Karpas-422 (cell line): ENCODE measurements at regions not wholly inside any gene's neighbourhood (a gene's known extent, or its start where the extent isn't known, plus 50 kb on each side); places are given as distances from the start of the nearest gene placed in this dataset.

ENCODE experiments used
- DNase-seq: peaks from one replicate; pipeline ENCODE4 v3.0.0-alpha.2; 2015
- H2AFZ ChIP-seq: fragments of 200-600 bp; sonication (generic); 2 replicates; pipeline ENCODE4 v1.6.1; 2014; ENCODE audit warnings: antibody characterized with exemption, low read length, mixed read lengths
- H3K27ac ChIP-seq: fragments of 200-600 bp; sonication (generic); 2 replicates; pipeline ENCODE4 v1.5.1; 2014; ENCODE audit warnings: mild to moderate bottlenecking, low read length, moderate library complexity
- H3K27me3 ChIP-seq: fragments of 200-600 bp; sonication (generic); 2 replicates; pipeline ENCODE4 v1.6.1; 2014; ENCODE audit warnings: low read length, mixed read lengths
- H3K36me3 ChIP-seq: fragments of 200-600 bp; sonication (generic); 2 replicates; pipeline ENCODE4 v1.6.1; 2014; ENCODE audit warnings: low read length, mixed read lengths; ENCODE audit not compliant: insufficient read depth
- H3K4me1 ChIP-seq: fragments of 200-600 bp; sonication (generic); 2 replicates; pipeline ENCODE4 v1.6.1; 2014; ENCODE audit warnings: mild to moderate bottlenecking, low read length, mixed read lengths
- H3K4me2 ChIP-seq: fragments of 200-600 bp; sonication (generic); 2 replicates; pipeline ENCODE4 v1.6.1; 2014; ENCODE audit warnings: low read length, low read depth, mild to moderate bottlenecking; ENCODE audit not compliant: poor library complexity, severe bottlenecking
- H3K4me3 ChIP-seq: fragments of 200-600 bp; sonication (generic); 2 replicates; pipeline ENCODE4 v1.5.1; 2014; ENCODE audit warnings: mild to moderate bottlenecking, antibody characterized with exemption, low read length, mixed read lengths
- H3K79me2 ChIP-seq: fragments of 200-600 bp; sonication (generic); 2 replicates; pipeline ENCODE4 v1.6.1; 2014; ENCODE audit warnings: mild to moderate bottlenecking, low read length, mixed read lengths
- H3K9ac ChIP-seq: fragments of 200-600 bp; sonication (generic); 2 replicates; pipeline ENCODE4 v1.6.0; 2014; ENCODE audit warnings: low read length
- H3K9me2 ChIP-seq: fragments of 200-600 bp; sonication (generic), shearing (Covaris generic); replicated peaks from 2 replicates; pipeline ENCODE4 v1.6.0; 2014; ENCODE audit warnings: mild to moderate bottlenecking, low read length, moderate library complexity; ENCODE audit not compliant: insufficient read depth
- H3K9me3 ChIP-seq: fragments of 300-700, 200-600 bp; sonication (generic); 2 replicates; pipeline ENCODE4 v1.6.1; 2014; ENCODE audit warnings: low read length, mixed read lengths
- H4K20me1 ChIP-seq: fragments of 200-600 bp; sonication (generic); 2 replicates; pipeline ENCODE4 v1.6.1; 2014; ENCODE audit warnings: mild to moderate bottlenecking, antibody characterized with exemption, low read length, low read depth; ENCODE audit not compliant: insufficient read depth

DNA sequence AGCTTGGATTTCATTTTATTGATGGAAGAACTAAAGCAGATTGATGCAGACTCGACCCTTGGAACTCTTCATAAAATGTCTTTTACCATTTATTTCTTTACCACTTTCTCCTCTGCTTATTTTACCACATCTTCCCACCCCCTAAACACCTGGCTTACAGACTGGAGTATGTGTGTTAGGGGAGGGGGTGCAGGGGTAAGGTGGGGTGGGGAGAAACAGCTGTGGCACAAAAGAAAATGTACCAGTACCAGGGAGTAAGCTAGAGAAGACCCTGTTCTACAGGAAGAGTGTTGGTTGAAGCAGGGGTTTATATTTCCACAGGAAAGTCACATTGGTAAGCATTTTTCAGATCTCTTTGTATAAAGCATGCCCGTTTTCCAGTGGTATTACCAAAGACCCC is 312.7 kb upstream of the MTNR1B start:
- H3K4me3 ChIP-seq, result no peak overlapping the region
- DNase-seq, result no peak
- H4K20me1 ChIP-seq, result no peaks in the 10 kb centered on the region
- no peak overlapping the region for H3K4me2 ChIP-seq
- no peak overlapping the region for H3K9ac ChIP-seq
- H3K36me3 ChIP-seq, result no peaks in the 10 kb centered on the region
- no peaks in the 10 kb centered on the region for H3K4me1 ChIP-seq
- H2AFZ ChIP-seq, result no peak overlapping the region
- no peak overlapping the region for H3K27ac ChIP-seq
- no peaks in the 10 kb centered on the region for H3K79me2 ChIP-seq
- H3K27me3 ChIP-seq, result peaks cover 5% of the 10 kb centered on the region; the same call in 1 of the 2 replicates
- H3K9me3 ChIP-seq, result no peaks in the 10 kb centered on the region
- peaks cover 15% of the 10 kb centered on the region; the same call in 1 of the 2 replicates for H3K9me2 ChIP-seq

DNA sequence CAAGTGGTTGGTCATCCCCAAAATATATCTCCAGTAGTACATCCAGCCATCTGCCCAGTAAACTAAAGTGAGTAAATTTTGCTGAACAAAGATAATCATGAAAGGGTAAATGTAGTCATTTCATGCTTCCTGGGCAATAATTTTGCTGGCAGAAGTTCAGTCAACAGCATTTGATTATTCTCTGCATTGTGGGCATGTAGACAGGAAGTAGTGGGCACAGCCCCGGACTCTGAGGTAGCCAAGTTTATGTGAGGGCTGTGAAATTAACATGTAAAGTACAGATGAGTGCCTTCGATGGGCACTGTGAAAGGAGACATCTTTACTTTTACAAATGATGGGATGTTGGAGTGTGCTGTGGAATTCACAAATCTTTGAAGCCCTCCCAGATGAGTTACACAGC is 312.2 kb upstream of the MTNR1B start:
- Histone ChIP-seq H2AFZ (no peak overlapping the region), H3K4me3 (no peak overlapping the region), H3K27me3 (peaks cover 5% of the 10 kb centered on the region; the same call in 1 of the 2 replicates), H3K4me1 (no peaks in the 10 kb centered on the region), H3K36me3 (no peaks in the 10 kb centered on the region), H3K4me2 (no peak overlapping the region), H3K9ac (no peak overlapping the region), H3K79me2 (no peaks in the 10 kb centered on the region), H3K9me3 (no peaks in the 10 kb centered on the region), H3K27ac (no peak overlapping the region), H3K9me2 (peaks cover 15% of the 10 kb centered on the region; the same call in 1 of the 2 replicates), H4K20me1 (no peaks in the 10 kb centered on the region)
- DNase-seq, result no peak

DNA sequence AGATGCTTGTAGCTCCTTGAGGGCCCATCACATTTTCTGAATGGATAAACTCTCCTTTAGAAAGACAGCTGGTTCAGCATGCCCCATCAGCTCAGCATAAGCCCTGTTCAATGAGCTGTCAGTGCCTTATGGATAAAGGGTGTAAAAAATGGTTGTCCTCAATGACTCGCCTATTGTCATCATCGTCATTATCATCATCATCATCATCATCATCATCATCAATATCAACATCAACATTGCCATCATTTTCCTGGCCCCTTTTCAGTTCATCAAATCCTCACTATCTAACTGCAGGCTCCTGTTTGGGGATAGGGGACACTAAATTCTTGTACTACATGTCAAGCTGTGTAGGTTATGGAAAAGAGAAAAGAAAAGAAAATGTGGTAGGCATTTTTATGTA is 310.7 kb upstream of the MTNR1B start:
- Histone ChIP-seq H3K27ac (no peak overlapping the region), H3K27me3 (peaks cover 5% of the 10 kb centered on the region; the same call in 1 of the 2 replicates), H3K4me3 (no peak overlapping the region), H3K4me2 (no peak overlapping the region), H3K79me2 (no peaks in the 10 kb centered on the region), H3K4me1 (no peaks in the 10 kb centered on the region), H3K9me3 (no peaks in the 10 kb centered on the region), H2AFZ (no peak overlapping the region), H3K9me2 (peaks cover 15% of the 10 kb centered on the region; the same call in 1 of the 2 replicates), H3K9ac (no peak overlapping the region), H4K20me1 (no peaks in the 10 kb centered on the region), H3K36me3 (no peaks in the 10 kb centered on the region)
- DNase-seq, result no peak

DNA sequence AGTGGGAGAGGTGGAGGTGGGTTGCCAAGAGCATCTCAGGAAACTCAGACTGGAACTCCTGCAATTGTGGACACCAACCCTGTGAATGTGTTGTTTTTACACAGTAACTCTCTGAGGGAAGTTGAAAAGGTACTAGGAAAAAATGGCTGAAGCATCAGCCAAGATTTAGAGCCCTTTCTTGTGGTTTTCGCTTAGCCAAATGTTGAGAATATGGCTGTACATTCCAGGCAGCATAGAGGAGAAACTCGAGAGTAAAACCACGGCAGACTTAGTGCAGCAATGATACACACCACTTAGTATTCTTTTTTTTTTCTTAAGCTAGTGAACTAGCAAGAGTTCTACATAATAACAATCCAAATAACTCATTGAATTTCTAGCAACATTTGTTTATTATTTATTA is 309.7 kb upstream of the MTNR1B start:
- H3K4me1 ChIP-seq, result no peaks in the 10 kb centered on the region

DNA sequence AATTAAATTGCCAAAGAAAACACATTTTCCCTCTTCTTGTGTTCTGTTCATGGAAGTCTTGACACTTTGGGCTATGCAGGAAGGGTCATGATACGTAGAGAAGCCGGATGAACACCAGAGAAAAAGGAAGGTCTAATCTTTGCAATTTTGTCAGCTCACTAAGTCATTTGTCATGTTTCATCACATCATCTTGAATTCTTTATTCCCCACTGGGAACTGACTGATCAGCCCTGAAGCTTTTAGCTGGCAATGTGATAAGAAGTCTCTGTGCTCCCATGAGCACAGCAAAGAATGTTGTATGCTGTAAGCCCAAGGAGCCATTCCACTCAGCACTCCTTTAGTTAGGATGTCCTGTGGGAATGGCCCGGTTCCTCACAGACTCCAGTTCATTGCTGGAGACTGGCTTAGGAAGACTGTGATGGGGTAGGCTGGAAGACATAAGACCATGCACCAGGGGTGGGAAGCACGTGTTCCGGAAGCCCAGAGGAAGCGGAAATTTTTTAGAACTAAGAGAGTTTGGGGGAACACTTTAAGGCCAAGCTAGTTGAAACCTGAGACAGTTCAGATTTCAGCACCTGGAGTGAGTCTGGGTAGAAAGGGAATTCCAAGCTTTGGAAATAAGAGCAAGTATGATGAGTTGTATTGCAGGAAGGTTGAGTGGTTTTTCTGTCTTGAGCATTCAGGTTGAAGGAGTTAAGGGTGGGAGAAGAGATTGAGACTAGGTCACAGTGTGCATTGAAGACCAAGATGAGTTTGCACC is 306.7 kb upstream of the MTNR1B start:
- peaks cover 5% of the 10 kb centered on the region; the same call in 1 of the 2 replicates for H3K27me3 ChIP-seq
- H3K4me1 ChIP-seq, result no peaks in the 10 kb centered on the region
- H2AFZ ChIP-seq, result no peak overlapping the region
- no peaks in the 10 kb centered on the region for H3K79me2 ChIP-seq
- no peak overlapping the region for H3K9ac ChIP-seq
- H3K9me3 ChIP-seq, result no peaks in the 10 kb centered on the region
- H3K4me3 ChIP-seq, result no peak overlapping the region
- DNase-seq, result no peak
- H3K27ac ChIP-seq, result no peak overlapping the region
- H3K9me2 ChIP-seq, result no peaks in the 10 kb centered on the region
- no peaks in the 10 kb centered on the region for H3K36me3 ChIP-seq
- no peaks in the 10 kb centered on the region for H4K20me1 ChIP-seq
- H3K4me2 ChIP-seq, result no peak overlapping the region

More for the DNA sequence above, 309.7 kb upstream of the MTNR1B start:
- no peak for DNase-seq
- Histone ChIP-seq H3K9me3 (no peaks in the 10 kb centered on the region), H2AFZ (no peak overlapping the region), H3K9ac (no peak overlapping the region), H3K27ac (no peak overlapping the region), H3K27me3 (peaks cover 5% of the 10 kb centered on the region; the same call in 1 of the 2 replicates), H3K36me3 (no peaks in the 10 kb centered on the region), H4K20me1 (no peaks in the 10 kb centered on the region), H3K4me3 (no peak overlapping the region), H3K79me2 (no peaks in the 10 kb centered on the region), H3K4me2 (no peak overlapping the region), H3K9me2 (peaks cover 15% of the 10 kb centered on the region; the same call in 1 of the 2 replicates)

DNA sequence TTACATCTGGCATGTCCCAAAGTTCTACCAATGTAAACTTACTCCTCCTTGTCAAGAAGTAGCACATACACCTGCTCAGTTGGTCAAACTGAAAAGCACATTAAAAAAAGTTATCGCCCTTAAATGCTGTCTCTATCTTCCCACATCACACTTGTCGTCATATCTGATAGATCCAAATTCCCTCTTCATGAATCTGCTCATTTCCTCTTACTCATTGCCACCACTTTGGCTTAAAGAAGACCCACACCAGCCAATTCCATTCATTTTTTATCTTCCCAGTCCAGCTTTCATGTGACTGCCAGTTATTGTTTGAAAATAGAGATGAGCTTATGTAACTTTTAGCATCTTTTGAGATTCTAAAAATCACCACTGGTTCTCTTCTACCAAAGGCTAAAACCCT is 305.9 kb upstream of the MTNR1B start:
- H3K27me3 ChIP-seq, result peaks cover 5% of the 10 kb centered on the region; the same call in 1 of the 2 replicates
- H4K20me1 ChIP-seq, result no peaks in the 10 kb centered on the region
- H3K79me2 ChIP-seq, result no peaks in the 10 kb centered on the region
- no peak overlapping the region for H3K4me2 ChIP-seq
- no peak for DNase-seq
- no peak overlapping the region for H3K9ac ChIP-seq
- H3K9me3 ChIP-seq, result no peaks in the 10 kb centered on the region
- H3K36me3 ChIP-seq, result no peaks in the 10 kb centered on the region
- no peak overlapping the region for H2AFZ ChIP-seq
- H3K27ac ChIP-seq, result no peak overlapping the region
- H3K4me1 ChIP-seq, result no peaks in the 10 kb centered on the region
- H3K9me2 ChIP-seq, result no peaks in the 10 kb centered on the region
- no peak overlapping the region for H3K4me3 ChIP-seq

DNA sequence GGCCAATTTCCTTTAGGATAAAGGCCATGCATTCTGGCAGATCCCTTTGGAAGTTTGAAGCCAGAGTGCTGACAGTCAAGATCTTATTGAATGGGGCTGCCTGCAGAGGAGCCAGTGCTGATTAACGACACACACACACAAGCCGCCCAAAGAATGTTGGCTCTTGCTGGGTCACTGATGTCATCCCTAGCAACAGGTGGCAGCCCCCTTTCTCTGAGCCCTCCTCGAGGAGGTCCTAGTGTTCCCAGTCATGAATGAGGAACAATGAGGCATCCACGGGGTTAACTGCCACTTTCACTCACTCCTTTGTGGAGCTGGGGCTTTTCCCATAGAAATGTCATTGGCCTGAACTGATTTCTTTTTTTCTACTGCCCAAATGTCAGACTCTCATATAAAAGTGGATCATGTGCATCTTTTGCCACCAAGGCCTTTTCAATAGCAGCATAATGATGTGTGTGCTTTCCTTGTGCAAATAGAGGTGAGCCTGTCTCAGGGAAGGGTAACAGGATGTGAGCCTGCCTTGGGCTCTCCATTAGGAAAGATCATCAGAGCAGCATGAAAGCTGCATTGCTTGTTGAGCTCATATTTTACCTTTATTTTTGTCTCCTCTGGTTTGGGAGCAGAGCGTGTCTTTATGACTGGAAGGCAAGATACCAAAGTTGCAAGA is 301.8 kb upstream of the MTNR1B start:
- H3K79me2 ChIP-seq, result no peaks in the 10 kb centered on the region
- H3K4me1 ChIP-seq, result no peaks in the 10 kb centered on the region
- H3K9me3 ChIP-seq, result peaks cover 3% of the 10 kb centered on the region; the same call in 1 of the 2 replicates
- 0 out of 2 replicates have a peak, but pooled peaks cover 4% of the 10 kb centered on the region for H3K9me2 ChIP-seq
- DNase-seq, result no peak
- no peak overlapping the region for H3K9ac ChIP-seq
- no peaks in the 10 kb centered on the region for H3K36me3 ChIP-seq
- no peaks in the 10 kb centered on the region for H4K20me1 ChIP-seq
- peaks cover 4% of the 10 kb centered on the region; the same call in 1 of the 2 replicates for H3K27me3 ChIP-seq
- no peak overlapping the region for H3K4me2 ChIP-seq
- no peak overlapping the region for H3K27ac ChIP-seq
- H3K4me3 ChIP-seq, result no peak overlapping the region
- H2AFZ ChIP-seq, result no peak overlapping the region

DNA sequence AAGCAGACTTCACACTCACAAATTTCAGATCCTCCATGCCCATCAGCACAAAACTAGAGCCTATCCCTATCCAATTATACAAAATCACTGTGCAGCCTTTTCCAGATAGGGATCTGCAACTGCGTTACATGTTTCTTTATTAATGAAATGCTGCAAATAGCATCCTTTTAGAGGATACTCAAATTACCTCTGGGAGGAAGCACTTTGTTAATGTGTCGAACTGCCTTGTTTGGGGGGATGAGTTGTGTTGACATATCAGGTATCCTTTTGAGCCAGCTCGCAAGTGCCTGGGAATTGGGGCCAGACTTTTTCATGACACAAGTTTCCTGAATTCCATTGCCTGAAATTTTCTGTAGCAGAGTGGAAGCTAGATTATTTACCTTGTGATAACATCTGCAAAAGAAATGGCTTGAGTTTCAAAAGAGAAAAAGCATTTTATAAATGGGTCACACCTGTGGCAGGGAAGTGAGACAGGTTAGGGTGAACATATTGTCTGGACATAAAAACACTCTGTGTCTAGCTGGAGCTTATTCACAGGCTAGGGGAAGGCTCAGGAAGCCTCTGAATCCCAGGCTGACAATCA is 299.1 kb upstream of the MTNR1B start:
- H3K36me3 ChIP-seq, result no peaks in the 10 kb centered on the region
- no peak overlapping the region for H3K4me3 ChIP-seq
- no peak for DNase-seq
- no peaks in the 10 kb centered on the region for H4K20me1 ChIP-seq
- H2AFZ ChIP-seq, result no peak overlapping the region
- H3K9me3 ChIP-seq, result peaks cover 3% of the 10 kb centered on the region; the same call in 1 of the 2 replicates
- no peaks in the 10 kb centered on the region for H3K4me1 ChIP-seq
- peaks cover 13% of the 10 kb centered on the region; the same call in 1 of the 2 replicates for H3K9me2 ChIP-seq
- H3K27me3 ChIP-seq, result peaks cover 4% of the 10 kb centered on the region; the same call in 1 of the 2 replicates
- no peak overlapping the region for H3K4me2 ChIP-seq
- H3K79me2 ChIP-seq, result no peaks in the 10 kb centered on the region
- no peak overlapping the region for H3K27ac ChIP-seq
- H3K9ac ChIP-seq, result no peak overlapping the region
